ENCODE measurements at regions not wholly inside any gene's neighbourhood (a gene's known extent, or its start where the extent isn't known, plus 50 kb on each side); places are given as distances from the start of the nearest gene placed in this dataset.
A peak's percentile ranks its signal among the peaks of the same experiment; 100 is the strongest.

DNA sequence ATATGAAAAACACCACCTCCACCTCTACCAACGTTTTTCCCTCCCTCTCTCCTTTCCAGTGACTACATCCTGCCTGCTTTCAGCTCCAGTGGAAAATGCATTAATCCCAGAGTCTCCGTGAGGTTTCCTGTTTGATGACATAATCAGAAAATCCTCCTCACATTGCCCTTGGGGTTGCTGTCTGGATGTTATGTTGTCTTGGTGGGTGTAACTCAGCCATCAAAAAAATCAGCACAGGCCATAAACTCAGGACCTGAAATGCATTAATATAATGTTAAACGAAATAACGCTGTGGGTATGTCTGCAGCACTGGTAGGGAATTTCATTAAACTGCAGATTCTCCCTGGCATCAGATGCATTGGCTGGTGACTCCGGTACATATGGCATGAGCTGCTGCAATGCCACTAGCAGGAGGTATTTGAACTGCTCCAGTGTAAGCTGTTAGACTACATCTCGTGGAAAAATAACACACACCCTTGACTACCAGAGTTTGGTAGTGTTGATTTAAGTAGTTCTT is 297.8 kb downstream of the PRL start:
- peak; percentile 42 for TF ChIP-seq GATA2 (IDR thresholded peaks at IDR 0.05; ENCODE audit: low read depth, low read length)
- no peak for TF ChIP-seq GATA3 (IDR thresholded peaks at IDR 0.05; ENCODE audit: low read depth, low read length)
